22Rv1 (cell line): ENCODE measurements at regions not wholly inside any gene's neighbourhood (a gene's known extent, or its start where the extent isn't known, plus 50 kb on each side); places are given as distances from the start of the nearest gene placed in this dataset.

ENCODE experiments used
- CTCF ChIP-seq: fragments of 450-650 bp; IDR thresholded peaks from 2 replicates; pipeline ENCODE4 v1.5.1; 2017; ENCODE audit warnings: mild to moderate bottlenecking
- ZFX ChIP-seq: fragments of 450-650 bp; IDR thresholded peaks from 2 replicates; pipeline ENCODE4 v1.6.1; 2017; ENCODE audit warnings: antibody characterized with exemption, borderline replicate concordance

GRCh38 chr11:109035284-109035683 lies 370.4 kb downstream of the DDX10 start:
- TF ChIP-seq CTCF (no peak), ZFX (no peak)
